Stimulated activated CD8-positive, alpha-beta memory T cell treated with anti-CD3 and anti-CD28 coated beads, Interleukin-12 subunit alpha, Interleukin-12 subunit beta, amount 100 ng/mL, for 1 hour (primary cell): ENCODE measurements at regions not wholly inside any gene's neighbourhood (a gene's known extent, or its start where the extent isn't known, plus 50 kb on each side); places are given as distances from the start of the nearest gene placed in this dataset.
"Not testable (repeated sequence)": the region's sequence is repeated elsewhere in the genome, so short reads cannot be mapped to it uniquely, and the experiment has no call there.

ENCODE experiments used
- DNase-seq: peaks from one replicate; pipeline ENCODE4 v3.0.0-alpha.2; 2020; ENCODE audit warnings: low read depth

GRCh38 chr4:158958489-158959270 lies 144.2 kb upstream of the RAPGEF2 start:
- no peak for DNase-seq

- no peak for DNase-seq
Observed at GRCh38 chr4:158962393-158962792, 140.5 kb upstream of the RAPGEF2 start.

- DNase-seq = not testable (repeated sequence)
Observed at GRCh38 chr4:158963282-158963681, 139.6 kb upstream of the RAPGEF2 start.

- no peak for DNase-seq
Observed at GRCh38 chr4:158964114-158964727, 138.7 kb upstream of the RAPGEF2 start.

- no peak for DNase-seq
Observed at GRCh38 chr4:158964728-158965124, 138.2 kb upstream of the RAPGEF2 start.

- no peak for DNase-seq
Observed at GRCh38 chr4:158965226-158965625, 137.7 kb upstream of the RAPGEF2 start.

- no peak for DNase-seq
Observed at GRCh38 chr4:158966091-158966490, 136.8 kb upstream of the RAPGEF2 start.

- no peak for DNase-seq
Observed at GRCh38 chr4:158968961-158969360, 133.9 kb upstream of the RAPGEF2 start.

- DNase-seq = no peak
Observed at GRCh38 chr4:158970812-158971211, 132.1 kb upstream of the RAPGEF2 start.

- DNase-seq = not testable (repeated sequence)
Observed at GRCh38 chr4:158974438-158974837, 128.4 kb upstream of the RAPGEF2 start.

- not testable (repeated sequence) for DNase-seq
Observed at GRCh38 chr4:158980711-158981110, 122.2 kb upstream of the RAPGEF2 start.

GRCh38 chr4:158991534-158992155 lies 111.2 kb upstream of the RAPGEF2 start:
- no peak for DNase-seq

- no peak for DNase-seq
Observed at GRCh38 chr4:158993891-158994290, 109.0 kb upstream of the RAPGEF2 start.

GRCh38 chr4:158995040-158995439 lies 107.8 kb upstream of the RAPGEF2 start:
- DNase-seq = no peak

GRCh38 chr4:158995965-158996364 lies 106.9 kb upstream of the RAPGEF2 start:
- no peak for DNase-seq

- no peak for DNase-seq
Observed at GRCh38 chr4:158996669-158997074, 106.2 kb upstream of the RAPGEF2 start.

GRCh38 chr4:158997660-158998349 lies 105.1 kb upstream of the RAPGEF2 start:
- no peak for DNase-seq

GRCh38 chr4:158998624-158999023 lies 104.3 kb upstream of the RAPGEF2 start:
- DNase-seq = no peak

GRCh38 chr4:158999166-158999682 lies 103.7 kb upstream of the RAPGEF2 start:
- DNase-seq = no peak

GRCh38 chr4:158999849-159000248 lies 103.0 kb upstream of the RAPGEF2 start:
- DNase-seq = no peak

- DNase-seq = no peak
Observed at GRCh38 chr4:159002950-159003349, 99.9 kb upstream of the RAPGEF2 start.
